ENCODE measurements at regions not wholly inside any gene's neighbourhood (a gene's known extent, or its start where the extent isn't known, plus 50 kb on each side); places are given as distances from the start of the nearest gene placed in this dataset.

DNA sequence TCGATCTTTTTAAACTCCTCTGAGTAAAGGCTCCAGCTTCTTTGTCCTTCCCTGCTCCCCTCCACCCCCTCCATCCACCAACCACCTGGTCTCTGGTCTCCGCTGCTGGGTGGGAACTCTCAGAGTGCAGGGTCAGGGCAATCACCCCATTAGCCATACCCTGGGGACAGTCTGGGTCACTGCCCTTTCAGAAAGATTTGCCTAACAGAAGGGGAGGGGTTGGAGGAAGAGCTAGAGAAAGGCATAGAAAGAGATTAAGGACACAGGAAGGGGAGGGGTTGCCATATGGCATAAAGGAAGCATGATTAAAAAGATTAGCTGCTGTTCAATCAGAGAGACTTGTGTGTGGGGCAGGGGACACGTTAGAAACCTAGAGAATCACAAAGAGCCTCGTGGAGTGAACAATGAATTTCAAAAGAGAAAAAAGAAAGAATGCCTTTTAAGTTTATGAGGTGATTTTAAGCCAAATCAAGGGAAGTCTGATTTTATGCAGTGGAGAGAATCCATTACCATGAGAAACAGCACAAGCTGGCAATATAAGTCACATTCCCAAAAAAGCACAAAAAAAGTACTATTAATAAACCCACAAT lies 115.5 kb upstream of the ACSL4 start:
- Histone ChIP-seq H3K4me1 (ENCODE audit: insufficient read depth, low read length) (no peaks in the 10 kb centered on the region), H3K4me3 (ENCODE audit: low read length) (no peak overlapping the region), H3K9me3 (ENCODE audit: control insufficient read depth in 1 of 2, insufficient read depth in 1 of 2, low read length in 2 of 2) (no peaks in the 10 kb centered on the region), H3K27ac (ENCODE audit: low read depth in 1 of 2, low read length in 2 of 2) (no peak overlapping the region), H3K36me3 (ENCODE audit: insufficient read depth, low read length) (no peaks in the 10 kb centered on the region), H3K27me3 (ENCODE audit: control insufficient read depth in 1 of 2, insufficient read depth in 2 of 2, low read length in 2 of 2) (no peaks in the 10 kb centered on the region)
- CTCF ChIA-PET = interaction anchor here (2.8 kb wide), 1 partner anchor 8 kb away, joined by 7 read pairs; no protein-coding TSS in a partner anchor
- Mint-ChIP-seq H3K9me3 (no peaks in the 10 kb centered on the region), H3K4me3 (no peak overlapping the region), H3K27ac (no peak overlapping the region), H3K4me1 (ENCODE audit: low read depth) (peaks cover 6% of the 10 kb centered on the region), H3K27me3 (no peaks in the 10 kb centered on the region), H3K36me3 (ENCODE audit: low read depth) (no peaks in the 10 kb centered on the region)
- DNase-seq (no peak), ATAC-seq (ENCODE audit: poor library complexity) (no peak)
- no peak for TF ChIP-seq CTCF (IDR thresholded peaks at IDR 0.05)
- POLR2A ChIA-PET = no interaction called here
- intact Hi-C loops (cut with DNase I, micrococcal nuclease) = no loop called here

GRCh38 chrX:109854096-109854495 lies 121.0 kb upstream of the ACSL4 start:
- CTCF ChIA-PET = interaction anchor here (0.6 kb wide), 1 partner anchor 643 kb away, joined by 3 read pairs; no protein-coding TSS in a partner anchor
- no peaks in the 10 kb centered on the region for H3K27me3 Mint-ChIP-seq
- H3K36me3 ChIP-seq (ENCODE audit: insufficient read depth, low read length) = no peaks in the 10 kb centered on the region
- ATAC-seq (ENCODE audit: poor library complexity) = no peak
- H3K36me3 Mint-ChIP-seq (ENCODE audit: low read depth) = no peaks in the 10 kb centered on the region
- intact Hi-C loops (cut with DNase I, micrococcal nuclease) = no loop called here
- H3K4me1 Mint-ChIP-seq (ENCODE audit: low read depth) = no peaks in the 10 kb centered on the region
- no peaks in the 10 kb centered on the region for H3K4me1 ChIP-seq (ENCODE audit: insufficient read depth, low read length)
- H3K27ac Mint-ChIP-seq = no peak overlapping the region
- H3K27ac ChIP-seq (ENCODE audit: low read depth in 1 of 2, low read length in 2 of 2) = no peak overlapping the region
- POLR2A ChIA-PET = no interaction called here
- H3K27me3 ChIP-seq (ENCODE audit: control insufficient read depth in 1 of 2, insufficient read depth in 2 of 2, low read length in 2 of 2) = no peaks in the 10 kb centered on the region
- TF ChIP-seq CTCF (IDR thresholded peaks at IDR 0.05) = no peak
- no peaks in the 10 kb centered on the region for H3K9me3 Mint-ChIP-seq
- no peak overlapping the region for H3K4me3 ChIP-seq (ENCODE audit: low read length)
- no peaks in the 10 kb centered on the region for H3K9me3 ChIP-seq (ENCODE audit: control insufficient read depth in 1 of 2, insufficient read depth in 1 of 2, low read length in 2 of 2)
- DNase-seq = no peak
- no peak overlapping the region for H3K4me3 Mint-ChIP-seq

- ChIA-PET CTCF (interaction anchor here (1.0 kb wide), 1 partner anchor 142 kb away, joined by 4 read pairs; no protein-coding TSS in a partner anchor), POLR2A (no interaction called here)
- no peak overlapping the region for H3K4me3 ChIP-seq (ENCODE audit: low read length)
- Mint-ChIP-seq H3K9me3 (no peaks in the 10 kb centered on the region), H3K27me3 (no peaks in the 10 kb centered on the region), H3K27ac (no peak overlapping the region), H3K4me3 (no peak overlapping the region), H3K4me1 (ENCODE audit: low read depth) (no peaks in the 10 kb centered on the region), H3K36me3 (ENCODE audit: low read depth) (no peaks in the 10 kb centered on the region)
- no peaks in the 10 kb centered on the region for H3K9me3 ChIP-seq (ENCODE audit: control insufficient read depth in 1 of 2, insufficient read depth in 1 of 2, low read length in 2 of 2)
- DNase-seq (no peak), ATAC-seq (ENCODE audit: poor library complexity) (no peak)
- H3K36me3 ChIP-seq (ENCODE audit: insufficient read depth, low read length) = no peaks in the 10 kb centered on the region
- intact Hi-C loops (cut with DNase I, micrococcal nuclease) = no loop called here
- no peak for TF ChIP-seq CTCF (IDR thresholded peaks at IDR 0.05)
- H3K27me3 ChIP-seq (ENCODE audit: control insufficient read depth in 1 of 2, insufficient read depth in 2 of 2, low read length in 2 of 2) = no peaks in the 10 kb centered on the region
- H3K4me1 ChIP-seq (ENCODE audit: insufficient read depth, low read length) = no peaks in the 10 kb centered on the region
- no peak overlapping the region for H3K27ac ChIP-seq (ENCODE audit: low read depth in 1 of 2, low read length in 2 of 2)
These were observed 122.4 kb upstream of the ACSL4 start for GRCh38 chrX:109855501-109855900.

All from CD4-positive, alpha-beta T cell (primary cell).